Tibial nerve (tissue), 4 donors: ENCODE measurements at regions not wholly inside any gene's neighbourhood (a gene's known extent, or its start where the extent isn't known, plus 50 kb on each side); places are given as distances from the start of the nearest gene placed in this dataset.

ENCODE experiments used
- CTCF ChIP-seq, 5 experiments: fragments of 200-600 bp in 3 of 5; fragments of 450-650 bp in 2 of 5; sonication (generic) in 3 of 5; IDR thresholded peaks; one replicate each; pipeline ENCODE4 v1.5.1; 2016 to 2019; ENCODE audit warnings: antibody characterized with exemption in 5 of 5, mild to moderate bottlenecking in 3 of 5, moderate library complexity in 2 of 5
- EP300 ChIP-seq, 2 donors: sonication (generic); formaldehyde crosslinking; IDR thresholded peaks; one replicate each; pipeline ENCODE4 v1.6.1; 2017; ENCODE audit warnings: antibody characterized with exemption in 2 of 2, mild to moderate bottlenecking in 1 of 2
- POLR2A ChIP-seq, 2 donors: fragments of 450-650 bp; IDR thresholded peaks; one replicate each; pipeline ENCODE4 v1.6.1; 2017; ENCODE audit warnings: antibody characterized with exemption in 2 of 2, mild to moderate bottlenecking in 2 of 2, moderate library complexity in 2 of 2

- TF ChIP-seq CTCF (IDR thresholded peaks at IDR 0.05): no peak
- no peak for TF ChIP-seq EP300 (IDR thresholded peaks at IDR 0.05)
- no peak for TF ChIP-seq POLR2A (IDR thresholded peaks at IDR 0.05)
Observed at GRCh38 chr21:33967086-33967571, 51.5 kb upstream of the ATP5PO start.
